ENCODE measurements at regions not wholly inside any gene's neighbourhood (a gene's known extent, or its start where the extent isn't known, plus 50 kb on each side); places are given as distances from the start of the nearest gene placed in this dataset.

DNA sequence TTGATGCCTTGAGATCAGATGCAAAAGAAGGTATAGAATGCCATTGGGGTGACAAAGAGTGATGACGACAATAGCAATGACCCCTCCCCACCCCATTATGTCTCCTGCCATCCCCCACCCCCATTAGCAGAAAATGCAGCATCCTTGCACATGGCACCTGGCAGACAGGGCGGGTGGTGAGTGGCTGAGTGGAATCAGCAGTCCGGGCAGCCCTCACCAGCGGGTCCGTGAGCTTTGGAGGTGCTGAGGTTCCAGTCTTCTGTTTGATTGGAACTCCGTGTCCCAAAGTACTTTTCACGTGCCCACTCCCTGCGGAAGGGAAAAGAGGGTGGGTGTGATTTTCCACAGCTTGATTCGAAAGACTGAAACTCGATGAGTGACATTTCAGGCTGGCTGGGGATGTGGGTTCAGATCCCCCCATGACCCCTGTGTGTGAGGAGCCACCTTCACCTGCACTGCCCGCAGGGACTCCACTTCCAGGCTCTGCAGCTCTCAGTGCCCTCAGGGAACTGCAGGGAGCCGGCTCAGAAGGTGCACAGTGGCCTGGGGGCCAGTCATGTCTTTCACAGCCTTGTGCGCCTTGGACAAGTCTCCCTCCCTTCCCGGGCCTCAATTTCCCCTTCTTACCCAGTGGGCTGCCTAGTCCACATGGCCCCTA is 130.9 kb downstream of the GLI2 start:
- no peak overlapping the region for H3K9ac ChIP-seq (ENCODE audit: low read length)
- DNase-seq, result no peak
- Mint-ChIP-seq H3K27ac (no peak overlapping the region), H3K4me1 (no peaks in the 10 kb centered on the region), H3K27me3 (peaks cover 27% of the 10 kb centered on the region), H3K4me3 (no peak overlapping the region), H3K9me3 (ENCODE audit: insufficient read depth) (no peaks in the 10 kb centered on the region)
- no peak for ATAC-seq (ENCODE audit: low read depth)
- H3K9me3 ChIP-seq (ENCODE audit: control extremely low read depth in 1 of 3, control insufficient read depth in 2 of 3, insufficient read depth in 1 of 3, low read length in 2 of 3), result peaks cover 0 to 13% (median 0%) of the 10 kb centered on the region in 3 donors
- H3K4me1 ChIP-seq (ENCODE audit: control insufficient read depth in 2 of 2, insufficient read depth in 2 of 2, low read length in 2 of 2), result no peaks in the 10 kb centered on the region
- TF ChIP-seq, protein P1, sequence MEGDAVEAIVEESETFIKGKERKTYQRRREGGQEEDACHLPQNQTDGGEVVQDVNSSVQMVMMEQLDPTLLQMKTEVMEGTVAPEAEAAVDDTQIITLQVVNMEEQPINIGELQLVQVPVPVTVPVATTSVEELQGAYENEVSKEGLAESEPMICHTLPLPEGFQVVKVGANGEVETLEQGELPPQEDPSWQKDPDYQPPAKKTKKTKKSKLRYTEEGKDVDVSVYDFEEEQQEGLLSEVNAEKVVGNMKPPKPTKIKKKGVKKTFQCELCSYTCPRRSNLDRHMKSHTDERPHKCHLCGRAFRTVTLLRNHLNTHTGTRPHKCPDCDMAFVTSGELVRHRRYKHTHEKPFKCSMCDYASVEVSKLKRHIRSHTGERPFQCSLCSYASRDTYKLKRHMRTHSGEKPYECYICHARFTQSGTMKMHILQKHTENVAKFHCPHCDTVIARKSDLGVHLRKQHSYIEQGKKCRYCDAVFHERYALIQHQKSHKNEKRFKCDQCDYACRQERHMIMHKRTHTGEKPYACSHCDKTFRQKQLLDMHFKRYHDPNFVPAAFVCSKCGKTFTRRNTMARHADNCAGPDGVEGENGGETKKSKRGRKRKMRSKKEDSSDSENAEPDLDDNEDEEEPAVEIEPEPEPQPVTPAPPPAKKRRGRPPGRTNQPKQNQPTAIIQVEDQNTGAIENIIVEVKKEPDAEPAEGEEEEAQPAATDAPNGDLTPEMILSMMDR (IDR thresholded peaks at IDR 0.05), result no peak
- no peak for TF ChIP-seq EZH2 (IDR thresholded peaks at IDR 0.05; ENCODE audit: borderline replicate concordance, insufficient read depth, low read depth, low read length, poor library complexity, severe bottlenecking)
- H3K27ac ChIP-seq (ENCODE audit: low read length in 2 of 2), result no peak overlapping the region
- no peaks in the 10 kb centered on the region for H4K20me1 ChIP-seq (ENCODE audit: control insufficient read depth, insufficient read depth, low read length, poor library complexity, severe bottlenecking)
- no peaks in the 10 kb centered on the region for H3K79me2 ChIP-seq (ENCODE audit: control insufficient read depth, insufficient read depth, low read length)
- WGBS (ENCODE audit: insufficient coverage), result 83% methylated on average over 12 of the region's 14 CpGs
- H3K36me3 ChIP-seq (replicated peaks in 1 of 2; ENCODE audit: control extremely low read depth in 1 of 2, control insufficient read depth in 1 of 2, extremely low read depth in 1 of 2, insufficient read depth in 2 of 2, low read length in 1 of 2), result no peaks in the 10 kb centered on the region
- no peak overlapping the region for H3K4me3 ChIP-seq (ENCODE audit: control extremely low read depth in 1 of 5, extremely low read depth in 1 of 5, insufficient read depth in 1 of 5, low read depth in 2 of 5, low read length in 4 of 5)
- POLR2A ChIA-PET, result no interaction called here
- peaks cover 0 to 13% (median 2%) of the 10 kb centered on the region in 4 experiments for H3K27me3 ChIP-seq (replicated peaks in 1 of 4; ENCODE audit: control extremely low read depth in 1 of 4, control insufficient read depth in 3 of 4, insufficient read depth in 4 of 4, low read length in 3 of 4)
- intact Hi-C loops (cut with micrococcal nuclease), result no loop called here
- CTCF ChIA-PET, result no interaction called here
- no peak overlapping the region for H3K4me2 ChIP-seq (replicated peaks; ENCODE audit: low read depth, low read length, poor library complexity, severe bottlenecking)
- no peak overlapping the region for H2AFZ ChIP-seq (ENCODE audit: insufficient read depth, low read depth, low read length, poor library complexity, severe bottlenecking)

DNA sequence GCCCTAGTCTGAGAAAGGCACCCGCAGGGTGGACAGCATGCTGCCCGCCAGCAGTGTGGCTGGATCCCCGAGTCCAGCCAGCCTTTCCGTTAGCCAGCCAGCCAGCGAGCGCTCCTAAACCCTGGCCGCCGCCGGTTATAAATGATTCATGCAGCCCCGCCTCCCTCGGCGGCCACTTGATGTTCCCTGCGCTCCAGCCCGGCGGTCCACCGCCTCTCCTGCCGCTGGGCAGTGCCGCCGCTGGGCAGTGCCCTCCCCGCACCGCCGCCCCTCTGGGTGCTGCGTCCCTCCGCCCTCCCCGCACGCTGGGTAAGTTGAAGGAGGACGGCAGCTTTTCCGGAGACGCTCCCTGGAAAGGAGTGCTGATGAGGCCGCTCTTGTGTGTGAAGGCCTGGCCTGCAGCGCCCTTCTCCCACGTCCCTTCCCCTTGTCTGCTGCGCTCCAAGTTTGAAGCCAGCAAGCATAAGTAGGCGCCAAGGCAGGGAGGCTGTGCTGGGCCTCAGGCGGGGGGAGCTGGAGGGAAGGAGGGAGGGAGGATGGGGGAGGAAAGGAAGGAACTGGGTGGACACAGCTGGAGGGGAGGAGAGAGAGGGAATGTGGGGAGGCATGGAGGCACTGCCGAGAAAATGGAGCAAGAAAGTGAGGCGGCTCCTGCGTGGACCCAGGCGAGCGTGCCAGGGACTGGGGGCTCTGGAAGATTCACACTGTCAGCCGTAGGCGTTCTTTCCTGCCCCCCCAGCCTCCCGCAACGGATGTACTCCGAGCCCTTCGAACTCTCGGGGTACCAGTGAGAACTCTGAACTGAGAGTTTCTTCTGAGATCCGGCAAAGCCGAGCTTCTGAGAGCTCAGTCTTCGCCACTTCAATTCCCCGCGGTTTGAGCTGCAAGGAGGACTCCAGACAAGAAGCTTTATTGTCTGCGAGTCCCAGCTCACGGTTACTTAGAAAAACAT is 131.9 kb downstream of the GLI2 start:
- no peak overlapping the region for H3K4me2 ChIP-seq (replicated peaks; ENCODE audit: low read depth, low read length, poor library complexity, severe bottlenecking)
- peak overlapping the region; percentile 16 for H2AFZ ChIP-seq (ENCODE audit: insufficient read depth, low read depth, low read length, poor library complexity, severe bottlenecking)
- Mint-ChIP-seq H3K27me3 (peaks cover 27% of the 10 kb centered on the region), H3K4me1 (no peaks in the 10 kb centered on the region), H3K4me3 (no peak overlapping the region), H3K9me3 (ENCODE audit: insufficient read depth) (no peaks in the 10 kb centered on the region), H3K27ac (no peak overlapping the region)
- H3K4me1 ChIP-seq (ENCODE audit: control insufficient read depth in 2 of 2, insufficient read depth in 2 of 2, low read length in 2 of 2), result no peaks in the 10 kb centered on the region
- TF ChIP-seq, protein P1 (IDR thresholded peaks at IDR 0.05), result no peak
- TF ChIP-seq EZH2 (IDR thresholded peaks at IDR 0.05; ENCODE audit: borderline replicate concordance, insufficient read depth, low read depth, low read length, poor library complexity, severe bottlenecking), result no peak
- H3K4me3 ChIP-seq (ENCODE audit: control extremely low read depth in 1 of 5, extremely low read depth in 1 of 5, insufficient read depth in 1 of 5, low read depth in 2 of 5, low read length in 4 of 5), result no peak overlapping the region
- no peak overlapping the region for H3K27ac ChIP-seq (ENCODE audit: low read length in 2 of 2)
- peaks cover 0 to 13% (median 2%) of the 10 kb centered on the region in 4 experiments for H3K27me3 ChIP-seq (replicated peaks in 1 of 4; ENCODE audit: control extremely low read depth in 1 of 4, control insufficient read depth in 3 of 4, insufficient read depth in 4 of 4, low read length in 3 of 4)
- H4K20me1 ChIP-seq (ENCODE audit: control insufficient read depth, insufficient read depth, low read length, poor library complexity, severe bottlenecking), result no peaks in the 10 kb centered on the region
- CTCF ChIA-PET, result no interaction called here
- intact Hi-C loops (cut with micrococcal nuclease), result no loop called here
- H3K36me3 ChIP-seq (replicated peaks in 1 of 2; ENCODE audit: control extremely low read depth in 1 of 2, control insufficient read depth in 1 of 2, extremely low read depth in 1 of 2, insufficient read depth in 2 of 2, low read length in 1 of 2), result no peaks in the 10 kb centered on the region
- H3K79me2 ChIP-seq (ENCODE audit: control insufficient read depth, insufficient read depth, low read length), result no peaks in the 10 kb centered on the region
- H3K9me3 ChIP-seq (ENCODE audit: control extremely low read depth in 1 of 3, control insufficient read depth in 2 of 3, insufficient read depth in 1 of 3, low read length in 2 of 3), result peaks cover 0 to 13% (median 0%) of the 10 kb centered on the region in 3 donors
- 14% methylated on average over 54 of the region's 54 CpGs for WGBS (ENCODE audit: insufficient coverage)
- ATAC-seq (ENCODE audit: low read depth) (no peak), DNase-seq (no peak)
- no peak overlapping the region for H3K9ac ChIP-seq (ENCODE audit: low read length)
- POLR2A ChIA-PET, result no interaction called here

Measured in B cell (primary cell).